DND-41 (cell line): ENCODE measurements at regions not wholly inside any gene's neighbourhood (a gene's known extent, or its start where the extent isn't known, plus 50 kb on each side); places are given as distances from the start of the nearest gene placed in this dataset.

Experiments used
- CTCF ChIP-seq: IDR thresholded peaks from 2 replicates; pipeline ENCODE4 v1.5.1; 2012; ENCODE audit warnings: borderline replicate concordance, low read length, moderate library complexity, mild to moderate bottlenecking; ENCODE audit not compliant: poor library complexity, severe bottlenecking; ENCODE audit errors: extremely low read depth
- EZH2 ChIP-seq: IDR thresholded peaks from 3 replicates; pipeline ENCODE4 v1.6.1; 2012; ENCODE audit warnings: borderline replicate concordance, low read depth, mild to moderate bottlenecking, moderate library complexity, low read length, inconsistent platforms; ENCODE audit not compliant: severe bottlenecking

DNA sequence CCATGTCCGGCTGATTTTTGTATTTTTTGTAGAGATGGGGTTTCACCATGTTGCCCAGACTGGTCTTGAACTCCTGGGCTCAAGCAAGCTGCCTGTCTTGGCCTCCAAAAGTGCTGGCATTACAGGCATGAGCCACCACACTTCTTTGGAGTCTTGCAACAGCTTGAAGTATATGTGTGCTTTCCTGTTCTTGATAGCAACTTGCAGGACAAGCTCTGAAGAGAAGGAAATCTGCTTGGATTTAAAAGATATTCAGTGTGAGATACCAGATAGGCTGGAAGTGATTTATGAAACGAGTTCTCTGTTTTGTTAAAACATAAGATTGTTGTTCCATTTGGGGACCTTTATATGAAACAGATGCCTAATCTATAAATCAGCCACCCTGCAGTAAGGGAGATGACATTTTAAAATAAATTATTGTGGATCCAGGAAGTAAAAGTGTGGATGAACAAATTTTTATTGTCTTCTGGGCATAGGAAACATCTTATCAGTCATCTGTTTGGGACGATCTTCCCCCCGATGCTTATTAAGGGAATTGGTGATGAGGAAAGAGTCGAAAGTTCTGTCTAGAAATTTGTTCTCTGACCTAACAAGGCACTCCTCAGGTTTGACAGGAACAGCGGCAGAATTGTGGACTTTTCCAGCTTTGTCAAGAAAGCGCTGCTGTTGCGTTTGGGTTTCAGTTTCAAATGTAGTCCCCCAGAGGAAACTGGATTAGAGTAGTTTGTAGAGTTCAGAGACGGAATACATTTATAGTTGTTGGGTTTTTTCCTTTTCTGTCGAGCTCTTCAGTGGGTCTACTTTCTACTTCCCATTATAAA, 53.7 kb upstream of the MAGI1 start:
- TF ChIP-seq CTCF (no peak), EZH2 (no peak)
